Parathyroid adenoma (tissue), 2 donors: ENCODE measurements at regions not wholly inside any gene's neighbourhood (a gene's known extent, or its start where the extent isn't known, plus 50 kb on each side); places are given as distances from the start of the nearest gene placed in this dataset.

Source experiments
- H2AFZ ChIP-seq: fragments of 300-600 bp; sonication (generic); one replicate; pipeline ENCODE4 v1.7.0; 2017; ENCODE audit warnings: antibody characterized with exemption, mild to moderate bottlenecking
- H3K27ac ChIP-seq: fragments of 300-600 bp; sonication (generic); one replicate; pipeline ENCODE4 v1.7.0; 2017
- H3K27me3 ChIP-seq: fragments of 300-600 bp; sonication (generic); one replicate; pipeline ENCODE4 v1.7.0; 2017; ENCODE audit warnings: low read length; ENCODE audit not compliant: control insufficient read depth, insufficient read depth
- H3K36me3 ChIP-seq: fragments of 300-600 bp; sonication (generic); one replicate; pipeline ENCODE4 v1.7.0; 2017; ENCODE audit warnings: low read length; ENCODE audit not compliant: control insufficient read depth, insufficient read depth
- H3K4me1 ChIP-seq: fragments of 300-600 bp; sonication (generic); one replicate; pipeline ENCODE4 v1.7.0; 2017; ENCODE audit warnings: control low read depth
- H3K4me2 ChIP-seq: fragments of 300-600 bp; sonication (generic); one replicate; pipeline ENCODE4 v1.7.0; 2017; ENCODE audit warnings: low read length
- H3K4me3 ChIP-seq: fragments of 300-600 bp; sonication (generic); one replicate; pipeline ENCODE4 v1.7.0; 2017; ENCODE audit warnings: low read depth, low read length
- H3K79me2 ChIP-seq: fragments of 300-600 bp; sonication (generic); one replicate; pipeline ENCODE4 v1.7.0; 2017; ENCODE audit warnings: control low read depth
- H3K9ac ChIP-seq: fragments of 300-600 bp; sonication (generic); one replicate; pipeline ENCODE4 v1.7.0; 2017; ENCODE audit warnings: mild to moderate bottlenecking
- H3K9me3 ChIP-seq: fragments of 300-600 bp; sonication (generic); one replicate; pipeline ENCODE4 v1.7.0; 2017; ENCODE audit warnings: low read length; ENCODE audit not compliant: control insufficient read depth
- CTCF ChIP-seq: fragments of 300-600 bp; sonication (generic); IDR thresholded peaks from one replicate; pipeline ENCODE4 v1.7.0; 2017; ENCODE audit warnings: antibody characterized with exemption, mild to moderate bottlenecking
- donor health status: primary hyperparathyroidism.

- Histone ChIP-seq H3K27ac (no peak overlapping the region), H3K4me1 (no peaks in the 10 kb centered on the region), H3K79me2 (no peaks in the 10 kb centered on the region), H3K9ac (no peak overlapping the region), H3K36me3 (no peaks in the 10 kb centered on the region), H3K4me3 (no peak overlapping the region), H3K4me2 (no peak overlapping the region), H3K9me3 (no peaks in the 10 kb centered on the region), H3K27me3 (no peaks in the 10 kb centered on the region), H2AFZ (no peak overlapping the region)
- TF ChIP-seq CTCF, result no peak
These were observed 317.0 kb downstream of the USP25 start for GRCh38 chr21:16046656-16047330.

GRCh38 chr21:16047904-16048303, 318.1 kb downstream of the USP25 start:
- H3K27ac ChIP-seq, result no peak overlapping the region

GRCh38 chr21:16055014-16055413, 325.2 kb downstream of the USP25 start:
- Histone ChIP-seq H3K27me3 (no peaks in the 10 kb centered on the region), H3K9me3 (no peaks in the 10 kb centered on the region), H3K9ac (no peak overlapping the region), H3K27ac (no peak overlapping the region), H2AFZ (no peak overlapping the region), H3K4me1 (no peaks in the 10 kb centered on the region), H3K79me2 (no peaks in the 10 kb centered on the region), H3K4me3 (no peak overlapping the region), H3K4me2 (no peak overlapping the region), H3K36me3 (peaks cover 2% of the 10 kb centered on the region)
- TF ChIP-seq CTCF, result no peak

More at GRCh38 chr21:16047904-16048303, 318.1 kb downstream of the USP25 start:
- H3K4me3 ChIP-seq, result no peak overlapping the region
- no peak overlapping the region for H3K4me2 ChIP-seq
- no peaks in the 10 kb centered on the region for H3K27me3 ChIP-seq
- TF ChIP-seq CTCF, result no peak
- H3K9me3 ChIP-seq, result no peaks in the 10 kb centered on the region
- no peaks in the 10 kb centered on the region for H3K36me3 ChIP-seq
- no peak overlapping the region for H3K9ac ChIP-seq
- H2AFZ ChIP-seq, result no peak overlapping the region
- H3K4me1 ChIP-seq, result no peaks in the 10 kb centered on the region
- no peaks in the 10 kb centered on the region for H3K79me2 ChIP-seq

- Histone ChIP-seq H3K27me3 (no peaks in the 10 kb centered on the region), H3K4me2 (no peak overlapping the region), H3K79me2 (no peaks in the 10 kb centered on the region), H3K9ac (no peak overlapping the region), H3K36me3 (peaks cover 2% of the 10 kb centered on the region), H3K9me3 (no peaks in the 10 kb centered on the region), H3K27ac (no peak overlapping the region), H3K4me1 (no peaks in the 10 kb centered on the region), H2AFZ (no peak overlapping the region), H3K4me3 (no peak overlapping the region)
- no peak for TF ChIP-seq CTCF
These were observed 329.1 kb downstream of the USP25 start for GRCh38 chr21:16058896-16059295.

GRCh38 chr21:16059981-16060380, 330.2 kb downstream of the USP25 start:
- TF ChIP-seq CTCF, result no peak

More at GRCh38 chr21:16059981-16060380, 330.2 kb downstream of the USP25 start:
- Histone ChIP-seq H3K4me2 (no peak overlapping the region), H3K79me2 (no peaks in the 10 kb centered on the region), H2AFZ (no peak overlapping the region), H3K9ac (no peak overlapping the region), H3K4me1 (no peaks in the 10 kb centered on the region), H3K27ac (no peak overlapping the region), H3K9me3 (no peaks in the 10 kb centered on the region), H3K27me3 (no peaks in the 10 kb centered on the region), H3K36me3 (peaks cover 2% of the 10 kb centered on the region), H3K4me3 (no peak overlapping the region)
